HG03558 (cell line): ENCODE measurements at regions not wholly inside any gene's neighbourhood (a gene's known extent, or its start where the extent isn't known, plus 50 kb on each side); places are given as distances from the start of the nearest gene placed in this dataset.

ENCODE experiments used
- ATAC-seq: cut with Tn5 transposase; IDR thresholded peaks from one replicate; pipeline ENCODE4 v1.9.1; 2021; ENCODE audit warnings: moderate number of reproducible peaks; ENCODE audit not compliant: unreplicated experiment; ENCODE audit errors: extremely low read depth

DNA sequence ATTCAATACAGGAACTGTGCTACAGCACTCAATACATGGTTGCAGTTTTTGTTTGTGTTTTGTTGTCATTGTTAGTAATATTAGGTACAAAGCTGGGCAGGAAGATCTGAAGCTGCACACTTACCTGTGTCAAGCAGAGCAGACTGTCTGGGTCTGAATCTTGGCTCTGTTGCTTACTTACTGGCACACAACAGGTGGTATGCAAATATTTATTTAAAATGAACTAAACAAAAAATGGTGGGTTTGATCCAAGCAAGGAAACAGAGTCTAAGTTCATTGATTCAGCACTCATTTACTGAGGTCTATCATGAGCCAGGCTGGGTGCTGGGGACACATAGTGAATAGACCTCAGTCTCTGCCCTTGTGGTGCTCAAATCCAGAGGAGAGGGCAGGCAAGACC, 230.4 kb downstream of the OMA1 start:
- ATAC-seq = no peak

DNA sequence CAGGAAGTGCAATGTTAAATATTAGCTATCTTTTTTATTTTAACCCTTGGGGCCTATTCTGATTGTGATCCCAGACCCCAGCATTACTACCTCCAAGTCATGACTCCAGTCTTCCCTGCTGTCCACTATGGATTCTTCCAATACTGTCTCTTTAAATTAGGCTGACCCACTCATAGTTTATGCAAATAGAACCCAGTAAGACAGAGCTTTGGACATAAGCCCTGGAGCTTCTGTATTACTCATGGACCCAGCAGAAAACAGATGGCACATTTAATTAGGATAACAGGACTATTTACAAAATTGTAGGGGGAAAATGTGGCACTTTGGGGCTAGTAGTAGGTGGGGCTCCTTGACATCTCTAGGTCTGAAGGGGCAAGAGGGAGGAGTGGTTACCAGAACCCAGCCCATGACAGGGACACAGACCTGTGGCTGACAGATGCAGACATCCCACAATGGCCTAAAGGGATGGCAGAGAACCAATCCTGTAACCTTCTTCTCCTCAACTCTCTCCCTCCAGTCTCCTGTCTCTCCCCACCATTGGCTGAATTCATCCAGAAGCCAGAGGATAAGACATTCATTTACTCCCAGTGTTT, 233.5 kb downstream of the OMA1 start:
- no peak for ATAC-seq

DNA sequence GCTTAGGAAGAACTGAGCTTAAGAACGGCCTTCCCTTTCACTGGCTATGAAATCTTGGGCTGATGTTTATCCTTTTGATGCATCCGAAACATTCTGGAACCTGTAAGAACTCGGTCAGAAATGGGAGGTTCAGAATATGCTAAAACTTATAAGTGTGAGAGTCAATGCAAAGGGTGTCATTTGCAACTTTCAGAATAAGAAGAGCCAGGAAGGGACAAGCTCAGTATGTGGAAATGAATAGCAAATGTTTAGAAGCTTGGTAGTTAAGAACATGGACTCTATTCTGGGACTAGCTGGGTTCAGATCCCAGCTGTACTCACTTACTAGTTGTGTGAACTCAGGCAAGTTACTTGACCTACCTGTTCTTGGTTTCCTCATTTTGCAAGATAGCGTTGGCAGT, 234.1 kb downstream of the OMA1 start:
- no peak for ATAC-seq

DNA sequence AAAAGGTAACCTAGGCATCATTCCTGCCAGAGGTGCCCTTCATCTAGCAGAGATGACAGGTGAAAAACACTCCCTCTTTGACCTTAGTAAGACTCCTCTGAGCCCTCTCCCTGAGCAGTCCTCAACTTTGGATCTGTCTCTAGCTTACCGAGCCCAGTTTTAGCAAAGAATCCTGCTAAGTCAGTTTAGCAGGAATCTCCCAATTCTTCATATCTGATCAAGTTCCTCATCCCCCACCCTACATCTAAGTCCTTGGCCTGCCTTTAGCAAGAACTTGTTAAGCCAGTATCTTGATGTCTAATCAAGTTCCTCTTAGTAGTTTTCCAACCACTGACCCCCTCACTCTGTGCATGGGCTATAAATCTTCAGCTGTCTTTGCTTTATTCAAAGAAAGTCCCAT, 235.6 kb downstream of the OMA1 start:
- ATAC-seq = no peak

DNA sequence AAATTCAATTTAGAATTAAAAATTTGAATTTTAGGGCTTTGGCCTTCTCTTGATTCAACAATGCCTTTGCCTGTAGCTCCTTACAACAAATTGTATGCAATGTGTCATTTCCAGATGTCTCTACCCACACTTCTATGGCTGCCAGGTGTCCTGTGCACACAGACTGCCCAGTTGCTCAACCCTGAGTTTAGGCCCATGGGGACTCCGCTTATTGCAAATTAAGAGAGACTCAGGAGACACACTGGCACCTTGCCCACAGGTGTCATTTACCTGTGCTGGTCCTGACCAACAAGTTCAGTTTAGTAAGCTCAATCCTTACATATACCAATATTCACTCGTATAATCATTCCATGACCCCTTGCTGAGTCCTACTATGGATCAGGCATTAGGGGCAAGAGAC, 236.1 kb downstream of the OMA1 start:
- ATAC-seq = no peak

DNA sequence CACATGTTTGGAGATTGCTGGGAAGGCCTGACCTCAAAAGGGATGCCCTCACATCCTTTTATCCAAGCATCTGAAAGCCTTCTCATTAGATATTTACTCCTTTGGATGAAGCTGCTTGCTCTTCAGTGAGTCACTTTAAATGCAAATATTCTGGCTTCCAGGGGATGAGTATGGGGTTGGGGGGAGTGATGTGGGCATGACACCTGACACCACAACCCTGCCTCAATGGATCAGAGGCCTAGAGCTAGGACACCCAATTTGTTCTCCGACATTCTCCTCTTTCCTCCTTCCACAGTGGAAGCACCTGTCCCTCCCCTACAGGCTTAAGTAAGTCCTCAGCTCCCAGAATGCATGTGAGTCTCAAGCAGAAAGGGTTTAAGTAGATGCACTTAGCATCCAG, 238.3 kb downstream of the OMA1 start:
- ATAC-seq = no peak

DNA sequence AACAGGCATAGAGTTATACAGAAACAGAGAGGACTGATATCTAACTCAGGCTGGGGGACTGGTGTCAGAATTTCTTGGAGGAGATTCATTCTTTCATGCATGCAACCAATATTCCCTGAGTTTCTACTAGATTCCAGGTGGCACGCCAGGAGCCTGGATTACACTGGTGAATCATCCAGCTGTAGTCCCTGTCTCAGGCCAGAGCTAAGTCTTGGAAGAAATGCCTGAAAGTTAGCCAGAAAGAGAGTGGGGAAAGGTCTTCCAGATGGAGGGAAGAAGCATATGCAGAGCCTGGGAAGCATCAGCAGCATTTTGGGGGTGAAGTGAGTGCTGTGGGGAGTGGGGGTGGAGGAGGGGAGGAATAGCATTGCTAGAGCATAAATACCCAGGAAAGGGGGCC, 239.1 kb downstream of the OMA1 start:
- ATAC-seq = no peak

DNA sequence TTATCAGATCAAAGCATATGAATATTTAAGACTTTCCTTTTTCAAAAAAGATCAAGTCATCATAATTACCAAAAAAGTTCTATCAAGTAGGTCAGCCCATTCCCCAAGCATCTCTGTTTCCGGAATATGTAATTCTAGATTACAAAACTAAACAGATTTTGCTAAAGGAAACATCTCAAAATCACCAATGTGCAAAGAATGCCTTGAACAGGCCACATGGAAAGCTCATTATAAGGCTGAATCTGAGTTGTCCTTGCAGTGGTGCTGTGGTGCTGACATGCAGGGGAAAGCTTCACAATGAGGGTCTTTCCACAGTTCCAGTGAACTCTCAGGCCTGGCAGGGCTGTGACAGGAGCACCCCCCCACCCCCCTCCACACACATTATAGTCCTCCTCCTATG, 240.9 kb downstream of the OMA1 start:
- ATAC-seq = no peak

DNA sequence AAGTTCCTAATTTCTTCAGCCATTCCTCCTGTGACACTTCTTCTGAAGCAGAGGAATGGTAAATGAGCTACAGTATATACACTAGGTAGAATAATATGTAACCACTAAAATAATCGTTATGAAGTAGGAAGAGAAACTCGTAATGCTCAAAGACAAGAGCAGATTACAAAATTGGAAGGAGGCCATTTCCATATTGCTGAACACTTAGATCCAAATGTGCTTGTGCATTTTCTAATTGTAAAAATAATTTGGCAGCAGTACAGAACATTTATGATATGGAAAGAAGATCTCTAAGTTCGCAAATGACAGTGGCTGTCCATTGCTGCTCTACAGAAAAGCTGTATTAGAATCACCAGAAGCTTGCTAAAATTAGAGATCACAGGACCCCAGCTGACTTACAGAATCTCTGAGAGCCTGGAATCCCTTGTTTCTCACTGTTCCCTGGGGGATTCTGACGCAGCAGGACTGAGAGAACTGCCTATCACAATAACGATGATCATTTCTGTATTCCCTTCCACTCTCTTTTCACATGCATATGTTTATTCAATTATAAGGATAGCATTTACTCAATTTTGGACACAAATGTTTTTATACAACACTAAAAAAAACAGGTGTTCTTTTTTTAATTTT, 242.1 kb downstream of the OMA1 start:
- no peak for ATAC-seq

DNA sequence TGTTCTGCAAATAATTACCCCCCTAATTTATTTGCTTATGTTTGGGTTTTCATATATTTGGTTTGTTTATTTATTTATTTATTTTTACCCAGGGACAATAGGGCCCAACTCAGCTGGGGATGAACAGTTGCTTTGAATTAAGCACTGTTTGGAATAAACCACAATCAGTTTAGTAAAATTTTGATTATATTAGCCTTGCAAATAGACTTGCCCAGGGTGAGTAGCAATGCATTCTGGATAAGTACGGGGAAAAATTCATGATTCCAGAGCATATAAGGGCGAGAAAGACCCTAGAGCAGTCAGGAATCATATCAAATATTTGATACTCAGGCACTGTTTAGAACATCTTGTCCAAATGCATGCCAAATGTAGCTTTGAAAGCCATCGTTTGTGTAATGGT, 242.7 kb downstream of the OMA1 start:
- no peak for ATAC-seq

DNA sequence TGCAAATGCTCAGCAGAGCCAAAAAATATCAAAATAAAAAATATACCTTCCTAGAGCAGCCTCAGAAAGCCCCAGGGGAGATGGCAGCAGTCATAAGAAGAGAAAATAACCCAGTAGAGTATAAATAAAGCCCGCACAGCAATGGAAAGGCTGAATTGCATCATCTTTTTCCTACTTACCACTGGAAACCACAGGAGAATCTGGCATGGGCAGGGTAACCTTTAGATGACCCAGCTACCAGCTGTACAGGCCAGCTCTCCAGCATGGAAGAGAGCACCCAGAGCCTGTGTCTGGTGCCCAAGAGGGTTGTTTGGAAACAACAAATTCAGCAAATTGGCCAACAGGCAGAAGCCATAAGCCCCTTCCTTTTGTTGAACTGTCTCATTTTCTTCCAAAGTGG, 253.1 kb downstream of the OMA1 start:
- no peak for ATAC-seq

DNA sequence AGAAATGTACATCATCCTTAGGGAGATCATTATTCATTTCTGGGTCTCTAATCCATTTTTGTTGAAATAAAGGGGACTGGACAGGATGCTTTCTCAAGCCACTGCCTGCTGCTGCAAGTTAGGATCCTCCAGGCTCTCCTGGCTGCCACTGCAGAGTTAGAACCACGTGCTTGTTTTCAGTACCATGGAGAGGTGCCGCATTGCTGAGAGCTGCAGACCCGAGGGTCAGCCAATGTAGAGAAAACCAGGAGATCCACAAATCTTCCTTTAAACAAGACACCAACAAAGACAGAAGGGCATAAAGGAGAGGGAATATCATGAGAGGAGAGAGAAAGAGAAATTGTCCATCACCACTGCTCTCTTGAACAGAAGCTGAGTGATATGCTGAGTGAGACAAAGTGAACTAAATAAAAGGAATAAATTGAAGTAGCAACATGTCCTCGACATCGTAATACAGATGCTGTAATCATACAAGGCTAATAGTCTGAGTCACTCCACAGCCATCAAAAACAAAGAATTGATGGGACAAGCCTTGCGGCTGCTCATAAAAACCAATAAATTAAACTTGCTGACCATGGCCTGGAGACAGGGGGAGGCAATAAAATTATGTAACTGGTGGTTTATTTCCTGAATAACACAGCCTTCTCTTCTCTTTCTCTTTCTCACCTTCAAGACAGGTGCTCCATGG, 255.7 kb downstream of the OMA1 start:
- no peak for ATAC-seq

DNA sequence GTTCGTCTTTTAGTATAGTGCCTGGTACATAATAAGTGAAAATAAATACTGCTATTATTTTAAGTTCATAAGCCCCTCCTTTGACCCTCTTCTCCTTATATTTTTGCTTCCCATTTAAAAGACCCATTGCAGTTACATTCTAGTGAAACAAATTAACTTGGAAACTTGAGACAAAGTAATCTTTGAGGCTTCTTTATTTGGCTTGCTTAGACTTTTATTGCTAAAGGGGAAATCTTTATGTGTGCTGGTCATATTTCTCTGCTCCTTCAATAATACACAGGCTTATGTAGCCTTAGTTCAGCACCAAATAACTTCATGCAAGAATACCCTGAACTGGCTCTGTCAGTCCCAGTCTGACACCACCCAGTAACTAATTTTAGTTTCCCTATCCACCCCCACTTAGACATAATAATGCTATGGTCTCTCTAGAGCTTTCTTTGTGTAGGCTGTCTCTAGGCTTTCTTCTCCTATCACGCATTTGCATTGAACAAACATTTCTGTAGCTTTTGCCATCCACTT, 257.8 kb downstream of the OMA1 start:
- no peak for ATAC-seq

DNA sequence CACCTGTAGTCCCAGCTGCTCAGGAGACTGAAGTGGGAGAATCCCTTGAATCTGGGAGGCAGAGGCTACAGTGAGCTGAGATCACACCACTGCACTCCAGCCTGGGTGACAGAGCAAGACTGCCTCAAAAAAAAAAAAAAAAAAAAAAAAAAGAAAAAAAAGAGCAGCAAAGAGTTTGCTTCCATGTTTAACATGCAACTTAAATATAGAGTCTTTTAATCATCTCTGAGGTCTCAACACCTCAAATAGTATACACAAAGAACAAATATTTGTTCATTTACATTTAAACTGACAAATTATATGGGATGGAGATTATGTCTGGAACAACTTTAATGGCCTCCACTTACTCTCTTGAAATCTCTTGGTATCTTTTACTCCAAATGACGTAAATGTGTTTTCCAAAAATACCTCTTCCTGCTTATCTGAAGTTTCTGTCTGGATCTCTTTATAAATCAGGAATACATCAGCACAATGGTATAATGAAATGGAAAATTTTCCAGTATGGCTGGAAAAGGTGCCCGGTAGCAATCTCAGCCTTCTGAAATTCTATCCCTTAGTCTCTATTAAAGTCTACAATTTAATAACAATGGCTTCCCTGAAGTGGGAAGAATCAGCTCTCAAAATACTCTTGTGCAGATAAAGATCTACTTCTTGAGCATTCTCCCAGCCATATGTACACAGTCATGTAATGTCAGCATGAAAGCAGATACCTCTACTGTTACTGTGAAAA, 258.5 kb downstream of the OMA1 start:
- ATAC-seq = no peak

DNA sequence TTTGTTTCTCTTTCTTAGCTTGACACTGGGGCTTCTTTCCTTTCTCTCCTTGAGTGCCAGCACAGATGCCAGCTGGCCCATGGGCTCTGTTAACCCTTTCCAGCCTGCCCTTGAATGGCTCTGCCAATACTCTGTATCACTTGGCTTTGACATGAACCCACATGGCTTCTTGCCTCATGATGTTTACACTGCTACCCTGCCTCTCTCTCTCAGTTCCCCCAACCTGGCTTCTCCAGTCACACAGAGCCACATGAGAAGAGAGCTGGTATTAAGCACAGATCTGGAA, 262.4 kb downstream of the OMA1 start:
- no peak for ATAC-seq

DNA sequence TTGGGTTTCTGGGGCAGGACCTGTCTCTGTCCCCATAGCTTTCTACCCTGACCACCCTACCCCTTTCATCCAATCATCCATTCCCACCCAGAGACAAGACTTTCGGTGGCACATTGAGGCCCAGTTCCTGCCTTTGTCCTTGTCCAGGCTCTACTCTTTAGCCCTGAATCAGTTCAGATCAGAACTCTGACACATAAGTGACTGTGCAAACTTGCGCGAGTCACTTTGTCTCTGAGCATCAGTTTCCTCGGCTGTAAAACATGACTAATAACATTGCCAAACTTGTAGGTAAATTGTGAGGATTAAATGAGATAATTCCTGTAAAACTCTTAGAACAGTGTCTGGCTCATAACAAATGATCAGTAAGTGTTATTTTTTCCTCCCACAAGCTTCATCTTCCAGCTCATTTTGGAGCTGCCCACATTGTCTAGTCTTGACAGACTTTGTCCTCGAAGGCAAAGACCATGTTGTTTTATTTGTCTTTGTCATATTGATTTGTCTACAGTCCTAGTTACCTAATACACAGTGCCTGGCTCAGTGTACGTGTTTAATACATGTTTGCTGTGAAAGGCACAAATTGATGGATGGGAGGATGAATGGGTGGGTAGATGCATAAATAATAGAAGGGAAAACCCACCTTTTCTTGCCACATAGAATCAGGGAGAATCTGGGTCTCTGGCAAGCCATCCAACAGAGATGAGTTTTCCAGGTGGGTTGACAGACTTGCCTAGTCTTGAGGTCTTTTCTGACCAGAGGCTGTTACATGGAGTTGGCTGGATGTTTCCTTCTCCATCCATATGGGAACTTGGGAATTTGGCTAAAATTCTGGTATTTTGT, 262.9 kb downstream of the OMA1 start:
- ATAC-seq = no peak

DNA sequence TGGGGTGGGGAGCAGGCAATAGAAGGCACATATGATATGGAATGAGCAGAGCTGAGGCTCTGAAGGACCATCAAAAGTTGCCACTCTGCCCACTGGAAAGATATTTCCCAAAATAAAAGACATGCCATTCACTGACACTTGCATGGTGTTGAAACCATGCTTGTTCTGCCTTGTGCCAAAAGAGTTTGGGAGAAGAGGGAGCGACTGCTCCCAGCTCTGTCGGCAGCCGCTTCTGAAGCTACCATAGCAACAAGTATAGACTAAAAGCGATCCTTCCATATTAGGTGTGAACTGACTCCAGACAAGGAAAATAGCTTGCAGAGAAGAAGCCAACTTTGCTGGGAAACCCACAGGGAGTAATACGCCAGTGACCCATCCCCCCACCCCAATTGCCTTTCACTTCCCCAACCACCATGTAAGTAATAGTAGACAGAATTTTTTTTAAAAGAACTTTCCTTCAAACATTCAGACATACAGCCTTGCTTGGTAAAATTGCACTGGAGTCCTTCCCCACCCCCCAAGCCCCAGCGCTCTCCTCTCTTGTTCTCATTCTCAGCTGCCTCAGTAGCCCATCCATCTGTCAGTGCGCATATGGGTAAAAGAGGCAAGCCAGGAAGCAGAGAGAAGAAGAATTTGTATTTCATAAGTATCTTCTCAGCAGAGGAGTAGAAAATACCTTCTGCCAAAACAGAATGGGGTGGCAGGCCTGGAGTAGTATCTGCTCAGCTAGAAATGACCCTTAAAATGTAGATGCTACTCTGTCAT, 263.7 kb downstream of the OMA1 start:
- no peak for ATAC-seq

DNA sequence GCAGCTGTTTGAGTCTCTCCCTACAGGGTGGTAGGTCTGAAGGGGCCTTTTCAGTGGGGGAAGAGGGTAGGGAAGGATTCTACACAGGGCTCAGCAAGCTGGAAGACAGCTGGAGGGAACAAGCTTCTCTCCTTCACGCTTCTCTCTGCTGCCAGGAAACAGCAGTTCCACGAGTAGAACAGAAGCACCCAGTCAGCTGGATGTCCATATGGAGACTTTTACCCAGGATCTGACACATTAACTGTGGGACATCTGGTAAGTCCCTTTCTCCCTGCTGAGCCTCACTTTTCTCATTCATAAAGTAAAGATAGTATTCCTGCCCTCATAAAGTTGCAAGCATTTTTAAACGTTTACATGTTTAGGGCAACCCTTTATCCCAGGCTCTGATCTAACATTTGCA, 280.3 kb downstream of the OMA1 start:
- no peak for ATAC-seq

DNA sequence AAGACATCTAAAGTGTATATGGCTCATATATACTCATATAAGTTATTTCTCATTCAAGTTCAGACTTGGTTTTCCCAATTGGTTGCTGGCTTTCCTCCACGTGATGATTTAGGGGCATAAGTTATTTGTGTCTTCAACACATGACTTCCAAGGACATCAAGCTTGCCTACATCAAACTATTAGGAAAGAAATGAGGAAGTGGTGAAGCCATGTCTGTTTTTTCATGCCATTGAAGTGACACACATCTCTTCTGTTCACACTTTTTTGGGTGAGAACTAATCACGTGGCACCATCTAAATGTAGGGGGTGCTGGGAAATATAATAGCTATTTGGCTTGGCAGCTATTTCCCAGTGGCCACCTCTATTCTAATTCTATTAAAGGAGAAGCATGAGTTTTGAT, 282.1 kb downstream of the OMA1 start:
- no peak for ATAC-seq

DNA sequence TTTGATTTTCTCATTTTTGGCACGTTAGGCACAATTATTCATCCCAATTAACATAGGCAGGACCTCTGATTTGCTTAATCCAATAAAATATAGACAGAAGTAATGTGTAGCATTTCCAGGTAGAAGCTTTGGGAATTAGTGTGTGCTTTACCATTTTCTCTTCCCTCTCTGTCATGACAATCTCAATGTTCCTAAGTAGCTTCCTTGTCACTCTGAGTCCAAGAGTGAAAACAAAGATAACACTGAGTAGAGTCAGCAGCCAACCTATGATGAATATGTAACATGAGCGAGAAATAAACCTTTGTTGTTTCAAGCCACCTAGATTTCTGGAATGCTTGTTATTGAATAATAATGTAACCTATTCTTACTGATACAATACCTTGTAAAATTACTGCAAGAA, 283.8 kb downstream of the OMA1 start:
- no peak for ATAC-seq
